ENCODE measurements at regions not wholly inside any gene's neighbourhood (a gene's known extent, or its start where the extent isn't known, plus 50 kb on each side); places are given as distances from the start of the nearest gene placed in this dataset.

DNA sequence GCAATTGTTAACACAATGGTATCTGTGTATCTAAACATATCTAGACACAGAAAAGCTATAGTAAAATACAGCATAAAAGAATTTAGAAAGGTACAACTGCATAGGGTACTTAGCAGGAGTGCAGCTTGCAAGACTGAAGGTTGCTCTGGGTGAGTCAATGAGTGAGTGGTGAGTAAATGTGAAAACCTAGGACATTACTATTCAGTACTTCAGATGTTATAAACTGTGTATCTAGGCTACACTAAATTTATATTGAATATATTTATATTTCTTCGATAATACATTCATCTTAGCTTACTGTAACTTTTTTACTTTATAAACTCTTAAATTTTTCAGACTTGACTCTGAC lies 409.0 kb upstream of the DCN start:
- TF ChIP-seq, protein P1, sequence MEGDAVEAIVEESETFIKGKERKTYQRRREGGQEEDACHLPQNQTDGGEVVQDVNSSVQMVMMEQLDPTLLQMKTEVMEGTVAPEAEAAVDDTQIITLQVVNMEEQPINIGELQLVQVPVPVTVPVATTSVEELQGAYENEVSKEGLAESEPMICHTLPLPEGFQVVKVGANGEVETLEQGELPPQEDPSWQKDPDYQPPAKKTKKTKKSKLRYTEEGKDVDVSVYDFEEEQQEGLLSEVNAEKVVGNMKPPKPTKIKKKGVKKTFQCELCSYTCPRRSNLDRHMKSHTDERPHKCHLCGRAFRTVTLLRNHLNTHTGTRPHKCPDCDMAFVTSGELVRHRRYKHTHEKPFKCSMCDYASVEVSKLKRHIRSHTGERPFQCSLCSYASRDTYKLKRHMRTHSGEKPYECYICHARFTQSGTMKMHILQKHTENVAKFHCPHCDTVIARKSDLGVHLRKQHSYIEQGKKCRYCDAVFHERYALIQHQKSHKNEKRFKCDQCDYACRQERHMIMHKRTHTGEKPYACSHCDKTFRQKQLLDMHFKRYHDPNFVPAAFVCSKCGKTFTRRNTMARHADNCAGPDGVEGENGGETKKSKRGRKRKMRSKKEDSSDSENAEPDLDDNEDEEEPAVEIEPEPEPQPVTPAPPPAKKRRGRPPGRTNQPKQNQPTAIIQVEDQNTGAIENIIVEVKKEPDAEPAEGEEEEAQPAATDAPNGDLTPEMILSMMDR (IDR thresholded peaks at IDR 0.05; ENCODE audit: insufficient read depth, low read depth, low read length) = no peak
- no peak overlapping the region for H3K4me3 ChIP-seq (ENCODE audit: low read depth, low read length)
- DNase-seq (ENCODE audit: low read depth) = no peak

DNA sequence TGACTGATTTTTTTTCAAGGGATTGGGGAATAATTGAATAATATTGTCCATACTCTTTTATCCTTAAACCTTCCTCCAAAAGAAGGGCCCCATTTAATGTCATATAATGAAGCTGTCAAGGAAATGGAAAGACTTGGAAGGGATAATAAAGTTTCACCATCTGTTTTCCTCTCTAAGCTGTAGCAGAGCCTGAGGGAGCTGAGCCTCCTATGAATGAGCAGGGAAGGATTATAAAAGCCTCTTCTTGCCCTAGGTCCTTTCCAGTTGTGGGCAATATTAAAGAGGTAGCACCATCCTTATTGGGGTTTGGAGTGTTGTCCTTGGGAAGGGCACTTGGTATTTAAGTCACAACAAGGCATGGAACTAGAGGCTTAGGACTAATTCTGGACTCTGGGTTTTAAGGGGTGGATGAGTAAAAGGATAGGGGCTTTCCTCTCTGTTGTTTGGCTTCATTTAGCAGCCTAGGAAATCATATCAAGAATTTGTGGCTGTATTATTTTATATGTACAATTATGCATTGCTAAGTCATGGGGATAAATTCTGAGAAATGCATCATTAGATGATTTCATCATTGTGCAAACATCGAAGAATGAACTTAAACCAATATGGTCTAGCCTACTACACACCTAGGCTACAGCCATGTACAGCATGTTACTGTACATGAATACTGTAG lies 408.5 kb upstream of the DCN start:
- TF ChIP-seq, protein P1 (IDR thresholded peaks at IDR 0.05; ENCODE audit: insufficient read depth, low read depth, low read length) = no peak
- DNase-seq (ENCODE audit: low read depth) = no peak
- H3K4me3 ChIP-seq (ENCODE audit: low read depth, low read length) = no peak overlapping the region

DNA sequence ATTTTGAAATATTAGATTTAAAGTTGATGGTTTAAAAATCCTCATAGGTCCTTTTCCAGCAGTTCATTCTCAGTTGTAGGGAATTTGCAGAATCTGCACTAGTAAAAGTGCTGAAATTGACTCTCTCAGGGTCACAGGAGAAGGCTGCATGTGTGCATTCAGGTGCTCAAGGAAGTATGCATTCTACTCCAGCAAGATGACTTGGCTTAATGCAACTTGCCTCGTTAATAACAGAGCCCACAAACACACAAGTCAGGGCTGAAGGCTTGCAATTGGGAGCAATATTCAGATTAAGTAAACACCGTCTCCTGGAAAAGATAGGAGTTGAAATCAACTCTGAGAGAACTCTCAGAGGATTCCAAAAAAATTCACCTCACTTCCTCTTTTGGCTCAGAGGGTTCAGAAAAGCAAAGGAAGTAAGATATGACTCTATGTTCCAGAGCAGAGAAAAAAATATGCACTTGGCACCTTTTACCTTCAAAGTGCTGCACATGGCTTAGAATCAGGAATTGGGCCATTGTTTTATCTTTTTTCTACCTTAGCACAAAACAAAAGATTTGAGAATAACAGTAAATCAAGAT lies 406.3 kb upstream of the DCN start:
- no peak for DNase-seq (ENCODE audit: low read depth)
- no peak overlapping the region for H3K4me3 ChIP-seq (ENCODE audit: low read depth, low read length)
- TF ChIP-seq, protein P1 (IDR thresholded peaks at IDR 0.05; ENCODE audit: insufficient read depth, low read depth, low read length) = no peak

DNA sequence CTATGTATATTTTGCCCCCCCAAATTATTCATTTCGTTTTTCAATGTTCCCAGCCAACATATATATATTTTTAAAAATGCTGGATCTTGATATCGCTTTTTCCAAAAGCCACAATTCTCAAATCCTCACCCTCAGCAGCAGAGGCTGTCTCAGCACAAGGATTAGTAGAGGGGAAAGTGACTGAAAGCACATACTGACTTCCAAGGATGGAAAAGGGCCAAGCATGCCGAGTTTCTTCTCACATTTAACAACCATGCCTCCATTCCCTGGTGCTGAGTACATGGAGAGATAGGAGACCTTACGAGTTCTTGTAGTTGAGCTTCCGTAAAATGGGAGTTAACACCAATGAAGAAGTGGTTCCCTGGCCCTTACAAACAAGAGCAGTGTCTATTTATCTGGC lies 403.4 kb upstream of the DCN start:
- no peak overlapping the region for H3K4me3 ChIP-seq (ENCODE audit: low read depth, low read length)
- TF ChIP-seq, protein P1 (IDR thresholded peaks at IDR 0.05; ENCODE audit: insufficient read depth, low read depth, low read length) = no peak
- no peak for DNase-seq (ENCODE audit: low read depth)

DNA sequence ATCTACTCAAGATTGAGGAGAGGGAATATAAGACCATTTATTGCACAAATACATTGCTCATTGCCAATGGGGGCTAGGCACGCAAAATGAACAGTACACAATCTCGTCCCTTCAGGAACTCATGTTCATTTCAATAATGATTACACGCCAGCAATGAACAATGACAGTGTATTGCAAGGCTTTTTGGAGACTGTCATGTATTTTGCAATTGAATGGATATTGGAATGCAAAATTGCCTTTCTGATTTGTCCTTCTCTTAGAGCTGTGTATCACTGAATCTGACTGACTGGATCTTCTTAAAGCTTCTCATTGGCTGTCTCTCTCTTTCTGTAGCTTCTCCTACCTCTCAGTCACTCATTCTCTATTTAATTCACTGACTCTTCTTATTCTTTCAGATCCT lies 400.2 kb upstream of the DCN start:
- H3K4me3 ChIP-seq (ENCODE audit: low read depth, low read length) = no peak overlapping the region
- TF ChIP-seq, protein P1 (IDR thresholded peaks at IDR 0.05; ENCODE audit: insufficient read depth, low read depth, low read length) = no peak
- DNase-seq (ENCODE audit: low read depth) = no peak

DNA sequence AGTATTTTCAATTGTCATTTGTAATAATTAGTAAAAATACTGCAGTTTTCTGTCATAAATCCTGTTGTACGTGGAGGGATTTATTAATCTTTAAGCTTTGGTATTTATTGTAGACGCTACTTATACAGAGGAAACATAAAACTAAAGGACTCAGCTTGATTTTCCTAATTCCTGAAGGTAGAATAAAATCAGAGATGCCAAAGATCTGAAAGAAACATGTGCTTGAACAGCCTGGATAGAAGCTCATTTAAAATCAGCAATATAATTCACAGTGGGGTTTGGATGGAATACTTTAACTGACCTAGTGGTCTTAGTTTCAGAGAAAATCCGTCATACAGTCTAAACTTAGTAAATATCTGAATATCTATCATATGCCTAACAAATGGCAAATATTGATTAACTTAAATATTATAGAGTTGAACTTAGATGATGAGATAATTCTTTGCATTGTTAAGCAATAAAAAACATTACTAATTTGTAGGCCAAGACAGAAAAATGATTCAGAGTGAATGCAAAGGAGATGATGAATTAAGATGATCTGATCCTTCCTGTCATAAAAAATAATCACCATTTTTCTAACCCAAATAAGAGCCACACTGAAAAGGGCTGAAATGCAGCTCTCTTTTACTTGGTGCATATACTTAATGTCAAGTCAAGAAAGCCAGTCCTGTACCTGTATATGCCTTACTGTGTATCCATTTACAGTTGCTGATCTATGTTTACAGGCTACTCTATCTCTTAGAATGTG lies 397.1 kb upstream of the DCN start:
- DNase-seq (ENCODE audit: low read depth) = no peak
- TF ChIP-seq, protein P1 (IDR thresholded peaks at IDR 0.05; ENCODE audit: insufficient read depth, low read depth, low read length) = no peak
- H3K4me3 ChIP-seq (ENCODE audit: low read depth, low read length) = no peak overlapping the region

Data from fibroblast of villous mesenchyme (primary cell).